MM.1S (cell line): ENCODE measurements at regions not wholly inside any gene's neighbourhood (a gene's known extent, or its start where the extent isn't known, plus 50 kb on each side); places are given as distances from the start of the nearest gene placed in this dataset.

Source experiments
- DNase-seq: peaks from one replicate; pipeline ENCODE4 v3.0.0-alpha.2; 2015
- H2AFZ ChIP-seq: fragments of 300-600 bp; sonication (generic); 2 replicates; pipeline ENCODE4 v1.6.0; 2016; ENCODE audit warnings: antibody characterized with exemption, low read length
- H3F3A ChIP-seq: fragments of 300-600 bp; sonication (generic); 2 replicates; pipeline ENCODE4 v1.6.1; 2016; ENCODE audit warnings: mild to moderate bottlenecking, antibody characterized with exemption, low read length, moderate library complexity, mixed read lengths; ENCODE audit not compliant: insufficient read depth
- H3K27ac ChIP-seq: fragments of 300-600 bp; sonication (generic); 2 replicates; pipeline ENCODE4 v1.5.1; 2016; ENCODE audit warnings: mild to moderate bottlenecking, low read length
- H3K27me3 ChIP-seq: fragments of 300-600 bp; sonication (generic); replicated peaks from 2 replicates; pipeline ENCODE4 v1.6.0; 2016; ENCODE audit warnings: low read length; ENCODE audit not compliant: insufficient read depth
- H3K36me3 ChIP-seq: fragments of 300-600 bp; sonication (generic); replicated peaks from 2 replicates; pipeline ENCODE4 v1.6.1; 2016; ENCODE audit warnings: mild to moderate bottlenecking, low read length, mixed read lengths; ENCODE audit not compliant: insufficient read depth
- H3K4me1 ChIP-seq: fragments of 300-600 bp; sonication (generic); 2 replicates; pipeline ENCODE4 v1.6.1; 2016; ENCODE audit warnings: low read length, mixed read lengths
- H3K4me2 ChIP-seq: fragments of 300-600 bp; sonication (generic); 2 replicates; pipeline ENCODE4 v1.6.0; 2016; ENCODE audit warnings: low read depth, low read length
- H3K4me3 ChIP-seq: fragments of 300-600 bp; sonication (generic); 2 replicates; pipeline ENCODE4 v1.5.1; 2016; ENCODE audit warnings: low read length, mixed read lengths
- H3K79me2 ChIP-seq: fragments of 300-600 bp; sonication (generic); 2 replicates; pipeline ENCODE4 v1.6.1; 2016; ENCODE audit warnings: mixed run types, low read length, mixed read lengths
- H3K9ac ChIP-seq: fragments of 300-600 bp; sonication (generic); 2 replicates; pipeline ENCODE4 v1.6.1; 2016; ENCODE audit warnings: low read length, mixed read lengths
- H3K9me2 ChIP-seq: fragments of 300-600 bp; sonication (generic); replicated peaks from 2 replicates; pipeline ENCODE4 v1.6.1; 2016; ENCODE audit warnings: mild to moderate bottlenecking, low read length, mixed read lengths; ENCODE audit not compliant: insufficient read depth
- H3K9me3 ChIP-seq: fragments of 300-600 bp; sonication (generic); replicated peaks from 2 replicates; pipeline ENCODE4 v1.6.1; 2016; ENCODE audit warnings: mild to moderate bottlenecking, low read length, mixed read lengths; ENCODE audit not compliant: insufficient read depth
- H4K20me1 ChIP-seq: fragments of 300-600 bp; sonication (generic); 2 replicates; pipeline ENCODE4 v1.6.1; 2016; ENCODE audit warnings: mild to moderate bottlenecking, low read length, moderate library complexity, mixed read lengths; ENCODE audit not compliant: insufficient read depth
- EZH2 ChIP-seq: fragments of 300-600 bp; sonication (generic); optimal IDR thresholded peaks from 2 replicates; pipeline ENCODE3; 2017; ENCODE audit warnings: low read depth, mild to moderate bottlenecking, antibody characterized with exemption, low read length, mixed read lengths
- EZH2phosphoT487 ChIP-seq: fragments of 300-600 bp; sonication (generic); IDR thresholded peaks from 2 replicates; pipeline ENCODE4 v1.6.1; 2018; ENCODE audit warnings: antibody characterized with exemption, low read length
- TF ChIP-seq, protein P1 (sequence below): fragments of 300-600 bp; sonication (generic); IDR thresholded peaks from 2 replicates; pipeline ENCODE4 v1.5.1; 2016; ENCODE audit warnings: antibody characterized with exemption, low read length, mixed read lengths

GRCh38 chr6:120604510-120604909, 729.8 kb downstream of the TBC1D32 start:
- H3K9ac ChIP-seq, result no peak overlapping the region
- no peaks in the 10 kb centered on the region for H3K36me3 ChIP-seq
- H3K4me3 ChIP-seq, result no peak overlapping the region
- H3K9me2 ChIP-seq, result no peaks in the 10 kb centered on the region
- DNase-seq, result no peak
- no peaks in the 10 kb centered on the region for H3K4me1 ChIP-seq
- no peak overlapping the region for H3K4me2 ChIP-seq
- H2AFZ ChIP-seq, result no peak overlapping the region
- H3F3A ChIP-seq, result no peaks in the 10 kb centered on the region
- no peaks in the 10 kb centered on the region for H4K20me1 ChIP-seq
- no peak for TF ChIP-seq EZH2
- H3K79me2 ChIP-seq, result no peaks in the 10 kb centered on the region
- H3K27ac ChIP-seq, result no peak overlapping the region
- no peaks in the 10 kb centered on the region for H3K9me3 ChIP-seq
- H3K27me3 ChIP-seq, result no peaks in the 10 kb centered on the region

DNA sequence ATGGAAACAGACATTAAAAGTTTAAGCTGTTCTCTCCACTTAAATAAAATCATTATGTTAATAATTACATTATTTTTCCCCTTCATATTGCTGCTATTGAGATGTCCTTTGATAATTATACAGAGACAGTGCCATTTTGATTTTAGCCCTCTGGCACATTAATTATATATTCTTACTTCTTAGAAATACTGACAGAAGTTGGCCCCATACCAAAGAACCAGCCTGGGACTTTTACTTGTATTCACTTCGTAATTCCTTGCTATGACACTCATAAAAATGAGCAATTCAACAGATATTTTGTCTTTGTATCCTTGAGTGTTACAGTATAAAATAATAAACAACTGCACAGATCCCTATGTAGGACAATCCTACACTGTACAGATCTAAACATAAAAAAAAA, 743.7 kb downstream of the TBC1D32 start:
- no peak for DNase-seq
- Histone ChIP-seq H3K4me2 (no peak overlapping the region), H3K79me2 (no peaks in the 10 kb centered on the region), H3K27me3 (no peaks in the 10 kb centered on the region), H2AFZ (no peak overlapping the region), H3K27ac (no peak overlapping the region), H3K4me1 (no peaks in the 10 kb centered on the region), H3K9me3 (no peaks in the 10 kb centered on the region), H3K4me3 (no peak overlapping the region), H4K20me1 (no peaks in the 10 kb centered on the region), H3K9ac (no peak overlapping the region), H3K36me3 (no peaks in the 10 kb centered on the region), H3F3A (no peaks in the 10 kb centered on the region), H3K9me2 (no peaks in the 10 kb centered on the region)
- TF ChIP-seq, protein P1, sequence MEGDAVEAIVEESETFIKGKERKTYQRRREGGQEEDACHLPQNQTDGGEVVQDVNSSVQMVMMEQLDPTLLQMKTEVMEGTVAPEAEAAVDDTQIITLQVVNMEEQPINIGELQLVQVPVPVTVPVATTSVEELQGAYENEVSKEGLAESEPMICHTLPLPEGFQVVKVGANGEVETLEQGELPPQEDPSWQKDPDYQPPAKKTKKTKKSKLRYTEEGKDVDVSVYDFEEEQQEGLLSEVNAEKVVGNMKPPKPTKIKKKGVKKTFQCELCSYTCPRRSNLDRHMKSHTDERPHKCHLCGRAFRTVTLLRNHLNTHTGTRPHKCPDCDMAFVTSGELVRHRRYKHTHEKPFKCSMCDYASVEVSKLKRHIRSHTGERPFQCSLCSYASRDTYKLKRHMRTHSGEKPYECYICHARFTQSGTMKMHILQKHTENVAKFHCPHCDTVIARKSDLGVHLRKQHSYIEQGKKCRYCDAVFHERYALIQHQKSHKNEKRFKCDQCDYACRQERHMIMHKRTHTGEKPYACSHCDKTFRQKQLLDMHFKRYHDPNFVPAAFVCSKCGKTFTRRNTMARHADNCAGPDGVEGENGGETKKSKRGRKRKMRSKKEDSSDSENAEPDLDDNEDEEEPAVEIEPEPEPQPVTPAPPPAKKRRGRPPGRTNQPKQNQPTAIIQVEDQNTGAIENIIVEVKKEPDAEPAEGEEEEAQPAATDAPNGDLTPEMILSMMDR, result no peak
- TF ChIP-seq EZH2, result no peak
- TF ChIP-seq EZH2phosphoT487, result no peak

DNA sequence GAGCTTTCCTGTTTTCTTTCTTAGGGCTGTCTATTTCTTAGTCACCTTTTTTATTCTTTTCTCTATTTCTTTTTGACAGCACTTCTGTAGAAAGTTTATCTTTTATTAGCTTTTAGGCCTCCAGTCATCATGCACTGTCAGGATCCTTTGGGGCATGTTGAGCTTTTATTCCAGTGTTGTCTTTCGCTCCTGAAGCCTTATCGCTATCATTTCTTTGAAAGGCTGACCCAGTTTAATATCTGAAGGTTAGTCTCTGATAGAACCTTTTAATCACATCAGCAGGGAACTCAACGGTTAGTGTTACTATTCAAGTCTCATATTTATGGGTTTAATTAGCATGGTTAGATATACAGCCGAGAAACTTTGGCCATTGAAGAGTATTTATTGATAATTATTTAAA, 745.9 kb downstream of the TBC1D32 start:
- no peak overlapping the region for H2AFZ ChIP-seq
- H3K4me2 ChIP-seq, result no peak overlapping the region
- no peaks in the 10 kb centered on the region for H3K9me2 ChIP-seq
- H3K27me3 ChIP-seq, result no peaks in the 10 kb centered on the region
- H3F3A ChIP-seq, result no peaks in the 10 kb centered on the region
- no peaks in the 10 kb centered on the region for H3K4me1 ChIP-seq
- no peak overlapping the region for H3K27ac ChIP-seq
- TF ChIP-seq EZH2, result no peak
- TF ChIP-seq, protein P1, result no peak
- TF ChIP-seq EZH2phosphoT487, result no peak
- H3K9ac ChIP-seq, result no peak overlapping the region
- H3K79me2 ChIP-seq, result no peaks in the 10 kb centered on the region
- no peaks in the 10 kb centered on the region for H4K20me1 ChIP-seq
- no peaks in the 10 kb centered on the region for H3K36me3 ChIP-seq
- H3K9me3 ChIP-seq, result no peaks in the 10 kb centered on the region
- no peak for DNase-seq
- no peak overlapping the region for H3K4me3 ChIP-seq

GRCh38 chr6:120587381-120587780, 746.9 kb downstream of the TBC1D32 start:
- DNase-seq, result no peak
- no peak overlapping the region for H3K27ac ChIP-seq
- H3K4me1 ChIP-seq, result no peaks in the 10 kb centered on the region
- no peaks in the 10 kb centered on the region for H3K36me3 ChIP-seq
- H4K20me1 ChIP-seq, result no peaks in the 10 kb centered on the region
- no peaks in the 10 kb centered on the region for H3F3A ChIP-seq
- H3K79me2 ChIP-seq, result no peaks in the 10 kb centered on the region
- no peaks in the 10 kb centered on the region for H3K9me3 ChIP-seq
- H3K4me2 ChIP-seq, result no peak overlapping the region
- no peak overlapping the region for H3K9ac ChIP-seq
- no peaks in the 10 kb centered on the region for H3K9me2 ChIP-seq
- no peak overlapping the region for H2AFZ ChIP-seq
- H3K27me3 ChIP-seq, result no peaks in the 10 kb centered on the region
- H3K4me3 ChIP-seq, result no peak overlapping the region
- TF ChIP-seq EZH2 (no peak), EZH2phosphoT487 (no peak)
- TF ChIP-seq, protein P1, result no peak
